Stomach (tissue), 4 donors: ENCODE measurements at regions not wholly inside any gene's neighbourhood (a gene's known extent, or its start where the extent isn't known, plus 50 kb on each side); places are given as distances from the start of the nearest gene placed in this dataset.

Experiments used
- CTCF ChIP-seq, 7 experiments: fragments of 450-650 bp in 4 of 7; fragments of 200-600 bp in 3 of 7; sonication (generic) in 3 of 7; IDR thresholded peaks; one replicate each; pipeline ENCODE4 v1.5.1; 2016 to 2019; ENCODE audit warnings: antibody characterized with exemption in 7 of 7, control low read depth in 2 of 7, mild to moderate bottlenecking in 1 of 7
- POLR2AphosphoS5 ChIP-seq, 3 donors: sonication (generic); formaldehyde crosslinking; IDR thresholded peaks; one replicate each; pipeline ENCODE4 v1.6.1; 2016; ENCODE audit warnings: antibody characterized with exemption in 3 of 3

DNA sequence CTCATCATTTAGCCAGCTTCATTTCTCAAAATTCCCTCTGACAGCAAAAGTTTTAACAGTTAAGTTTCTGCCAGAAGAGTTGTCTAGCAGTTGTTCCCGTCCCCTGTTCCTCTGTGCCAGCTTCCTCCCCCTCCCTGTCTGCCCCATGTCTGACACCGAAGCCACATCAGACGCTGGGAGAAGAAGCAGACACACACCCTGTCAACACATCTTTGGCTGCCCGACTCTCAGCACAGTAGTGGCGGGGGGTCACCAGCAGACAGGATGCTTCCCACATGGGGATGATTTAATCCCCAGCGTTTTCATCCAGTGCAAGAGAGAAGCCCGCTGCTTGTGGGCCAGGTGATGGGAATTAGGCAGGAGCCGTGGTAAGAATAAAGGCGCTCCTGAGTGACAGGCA, 379.4 kb upstream of the RUNX1 start:
- no peak for TF ChIP-seq CTCF (IDR thresholded peaks at IDR 0.05)
- no peak for TF ChIP-seq POLR2AphosphoS5 (IDR thresholded peaks at IDR 0.05)
